ENCODE measurements at regions not wholly inside any gene's neighbourhood (a gene's known extent, or its start where the extent isn't known, plus 50 kb on each side); places are given as distances from the start of the nearest gene placed in this dataset.

DNA sequence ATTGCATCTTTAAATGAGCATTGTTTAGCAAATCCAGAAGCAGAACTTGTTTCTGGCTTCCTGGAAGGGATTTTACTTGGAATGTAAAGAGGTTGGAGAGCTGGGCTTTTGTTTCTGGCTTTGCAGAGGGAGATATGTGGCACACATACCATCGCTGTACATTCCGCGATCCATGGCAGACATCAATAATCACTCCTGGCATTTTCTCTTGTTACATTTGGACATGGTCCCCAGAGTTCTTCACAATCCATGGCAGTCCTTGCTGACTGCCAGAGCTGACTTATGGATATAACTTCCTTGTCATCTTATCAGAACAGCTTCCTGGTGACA lies 445.6 kb upstream of the SPRED2 start:
- no peak overlapping the region for H3K4me3 Mint-ChIP-seq (ENCODE audit: unreplicated experiment)

GRCh38 chr2:65877331-65878010 lies 445.1 kb upstream of the SPRED2 start:
- Mint-ChIP-seq H3K9me3 (ENCODE audit: unreplicated experiment) (no peaks in the 10 kb centered on the region), H3K27me3 (ENCODE audit: low read depth, unreplicated experiment) (no peaks in the 10 kb centered on the region), H3K4me3 (ENCODE audit: unreplicated experiment) (no peak overlapping the region), H3K36me3 (ENCODE audit: low read depth, unreplicated experiment) (no peaks in the 10 kb centered on the region), H3K27ac (ENCODE audit: unreplicated experiment) (no peak overlapping the region), H3K4me1 (ENCODE audit: low read depth, unreplicated experiment) (peaks cover 7% of the 10 kb centered on the region)
- H3K27me3 ChIP-seq (ENCODE audit: insufficient read depth, low read length), result no peaks in the 10 kb centered on the region
- H3K36me3 ChIP-seq (ENCODE audit: insufficient read depth, low read length), result no peaks in the 10 kb centered on the region
- TF ChIP-seq EZH2 (IDR thresholded peaks at IDR 0.05; ENCODE audit: insufficient read depth, low read length), result no peak
- TF ChIP-seq, protein P1, sequence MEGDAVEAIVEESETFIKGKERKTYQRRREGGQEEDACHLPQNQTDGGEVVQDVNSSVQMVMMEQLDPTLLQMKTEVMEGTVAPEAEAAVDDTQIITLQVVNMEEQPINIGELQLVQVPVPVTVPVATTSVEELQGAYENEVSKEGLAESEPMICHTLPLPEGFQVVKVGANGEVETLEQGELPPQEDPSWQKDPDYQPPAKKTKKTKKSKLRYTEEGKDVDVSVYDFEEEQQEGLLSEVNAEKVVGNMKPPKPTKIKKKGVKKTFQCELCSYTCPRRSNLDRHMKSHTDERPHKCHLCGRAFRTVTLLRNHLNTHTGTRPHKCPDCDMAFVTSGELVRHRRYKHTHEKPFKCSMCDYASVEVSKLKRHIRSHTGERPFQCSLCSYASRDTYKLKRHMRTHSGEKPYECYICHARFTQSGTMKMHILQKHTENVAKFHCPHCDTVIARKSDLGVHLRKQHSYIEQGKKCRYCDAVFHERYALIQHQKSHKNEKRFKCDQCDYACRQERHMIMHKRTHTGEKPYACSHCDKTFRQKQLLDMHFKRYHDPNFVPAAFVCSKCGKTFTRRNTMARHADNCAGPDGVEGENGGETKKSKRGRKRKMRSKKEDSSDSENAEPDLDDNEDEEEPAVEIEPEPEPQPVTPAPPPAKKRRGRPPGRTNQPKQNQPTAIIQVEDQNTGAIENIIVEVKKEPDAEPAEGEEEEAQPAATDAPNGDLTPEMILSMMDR (IDR thresholded peaks at IDR 0.05; ENCODE audit: insufficient read depth, low read depth, low read length), result no peak
- no peak overlapping the region for H3K9ac ChIP-seq (ENCODE audit: low read length)
- peaks cover 11% of the 10 kb centered on the region for H3K4me1 ChIP-seq (ENCODE audit: insufficient read depth, low read length)
- no peak overlapping the region for H2AFZ ChIP-seq (ENCODE audit: low read depth, low read length)
- peak overlapping the region; percentile 52 for H3K27ac ChIP-seq (ENCODE audit: low read depth, low read length)
- FAIRE-seq, result no peak
- H4K20me1 ChIP-seq (ENCODE audit: insufficient read depth, low read length), result no peaks in the 10 kb centered on the region
- DNase-seq (ENCODE audit: low read depth), result no peak
- H3K4me3 ChIP-seq (ENCODE audit: insufficient read depth, low read depth, low read length), result no peak overlapping the region
- no peaks in the 10 kb centered on the region for H3K9me3 ChIP-seq (ENCODE audit: insufficient read depth, low read depth, low read length)
- H3K79me2 ChIP-seq (ENCODE audit: insufficient read depth, low read length), result no peaks in the 10 kb centered on the region
- H3K4me2 ChIP-seq (ENCODE audit: low read length), result peak overlapping the region; percentile 50

More for the DNA sequence above, 445.6 kb upstream of the SPRED2 start:
- Mint-ChIP-seq H3K4me1 (ENCODE audit: low read depth, unreplicated experiment) (peaks cover 7% of the 10 kb centered on the region), H3K27me3 (ENCODE audit: low read depth, unreplicated experiment) (no peaks in the 10 kb centered on the region), H3K9me3 (ENCODE audit: unreplicated experiment) (no peaks in the 10 kb centered on the region), H3K27ac (ENCODE audit: unreplicated experiment) (no peak overlapping the region), H3K36me3 (ENCODE audit: low read depth, unreplicated experiment) (no peaks in the 10 kb centered on the region)
- Histone ChIP-seq H3K36me3 (ENCODE audit: insufficient read depth, low read length) (no peaks in the 10 kb centered on the region), H4K20me1 (ENCODE audit: insufficient read depth, low read length) (no peaks in the 10 kb centered on the region), H3K4me3 (ENCODE audit: insufficient read depth, low read depth, low read length) (no peak overlapping the region), H3K9me3 (ENCODE audit: insufficient read depth, low read depth, low read length) (no peaks in the 10 kb centered on the region), H3K27ac (ENCODE audit: low read depth, low read length) (peak overlapping the region; percentile 29), H3K27me3 (ENCODE audit: insufficient read depth, low read length) (no peaks in the 10 kb centered on the region), H3K4me2 (ENCODE audit: low read length) (peak overlapping the region; percentile 50), H2AFZ (ENCODE audit: low read depth, low read length) (no peak overlapping the region), H3K79me2 (ENCODE audit: insufficient read depth, low read length) (no peaks in the 10 kb centered on the region), H3K9ac (ENCODE audit: low read length) (no peak overlapping the region), H3K4me1 (ENCODE audit: insufficient read depth, low read length) (peaks cover 11% of the 10 kb centered on the region)
- FAIRE-seq (no peak), DNase-seq (ENCODE audit: low read depth) (no peak)
- TF ChIP-seq, protein P1 (IDR thresholded peaks at IDR 0.05; ENCODE audit: insufficient read depth, low read depth, low read length), result no peak
- no peak for TF ChIP-seq EZH2 (IDR thresholded peaks at IDR 0.05; ENCODE audit: insufficient read depth, low read length)

DNA sequence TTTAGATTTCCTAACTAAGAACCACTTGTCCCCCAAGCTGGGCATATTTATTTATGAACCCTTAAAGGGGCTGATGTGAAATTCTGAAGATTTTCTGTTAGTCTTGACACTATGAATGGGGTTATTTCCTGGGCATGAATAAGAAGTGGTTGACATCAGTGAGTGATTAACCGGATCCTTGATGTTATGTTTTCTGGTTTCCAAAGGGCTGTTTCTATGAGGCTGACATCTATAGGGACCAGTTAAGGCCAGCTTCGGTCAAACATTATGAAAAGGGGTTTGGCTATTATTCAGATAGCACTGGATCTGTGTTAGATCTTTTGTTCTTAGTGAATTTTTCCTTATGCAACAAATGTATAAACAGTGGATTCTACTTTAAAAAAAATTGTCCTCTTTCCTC lies 443.7 kb upstream of the SPRED2 start:
- H3K27ac ChIP-seq (ENCODE audit: low read depth, low read length), result no peak overlapping the region
- H3K4me2 ChIP-seq (ENCODE audit: low read length), result no peak overlapping the region
- TF ChIP-seq, protein P1 (IDR thresholded peaks at IDR 0.05; ENCODE audit: insufficient read depth, low read depth, low read length), result no peak
- no peak for TF ChIP-seq EZH2 (IDR thresholded peaks at IDR 0.05; ENCODE audit: insufficient read depth, low read length)
- no peak overlapping the region for H3K27ac Mint-ChIP-seq (ENCODE audit: unreplicated experiment)
- H3K9ac ChIP-seq (ENCODE audit: low read length), result no peak overlapping the region
- H3K4me1 Mint-ChIP-seq (ENCODE audit: low read depth, unreplicated experiment), result peaks cover 7% of the 10 kb centered on the region
- H3K9me3 ChIP-seq (ENCODE audit: insufficient read depth, low read depth, low read length), result no peaks in the 10 kb centered on the region
- H3K9me3 Mint-ChIP-seq (ENCODE audit: unreplicated experiment), result no peaks in the 10 kb centered on the region
- DNase-seq (ENCODE audit: low read depth), result no peak
- no peak overlapping the region for H3K4me3 Mint-ChIP-seq (ENCODE audit: unreplicated experiment)
- H3K27me3 ChIP-seq (ENCODE audit: insufficient read depth, low read length), result no peaks in the 10 kb centered on the region
- H2AFZ ChIP-seq (ENCODE audit: low read depth, low read length), result no peak overlapping the region
- H3K36me3 Mint-ChIP-seq (ENCODE audit: low read depth, unreplicated experiment), result no peaks in the 10 kb centered on the region
- no peaks in the 10 kb centered on the region for H3K36me3 ChIP-seq (ENCODE audit: insufficient read depth, low read length)
- no peaks in the 10 kb centered on the region for H3K27me3 Mint-ChIP-seq (ENCODE audit: low read depth, unreplicated experiment)
- no peak for FAIRE-seq
- H4K20me1 ChIP-seq (ENCODE audit: insufficient read depth, low read length), result no peaks in the 10 kb centered on the region
- H3K4me1 ChIP-seq (ENCODE audit: insufficient read depth, low read length), result peaks cover 11% of the 10 kb centered on the region
- no peak overlapping the region for H3K4me3 ChIP-seq (ENCODE audit: insufficient read depth, low read depth, low read length)
- no peaks in the 10 kb centered on the region for H3K79me2 ChIP-seq (ENCODE audit: insufficient read depth, low read length)
